GM06990 (cell line): ENCODE measurements at regions not wholly inside any gene's neighbourhood (a gene's known extent, or its start where the extent isn't known, plus 50 kb on each side); places are given as distances from the start of the nearest gene placed in this dataset.
A peak's percentile ranks its signal among the peaks of the same experiment; 100 is the strongest.

Experiments
- DNase-seq: peaks from one replicate; pipeline ENCODE4 v3.0.0-alpha.2; 2011; ENCODE audit not compliant: insufficient read length; ENCODE audit errors: extremely low read depth
- H3K27me3 ChIP-seq: replicated peaks from 2 replicates; pipeline ENCODE4 v1.6.0; 2011; ENCODE audit warnings: low read length; ENCODE audit not compliant: control insufficient read depth, insufficient read depth
- H3K36me3 ChIP-seq: 2 replicates; pipeline ENCODE4 v1.5.1; 2011; ENCODE audit warnings: low read length; ENCODE audit not compliant: control insufficient read depth, insufficient read depth
- H3K4me3 ChIP-seq: replicated peaks from 2 replicates; pipeline ENCODE4 v1.5.1; 2011; ENCODE audit warnings: low read depth, mild to moderate bottlenecking, control low read depth, low read length
- TF ChIP-seq, protein P1 (sequence below): IDR thresholded peaks from 2 replicates; pipeline ENCODE4 v1.5.1; 2011; ENCODE audit warnings: low read length, control low read depth, mild to moderate bottlenecking, inconsistent platforms; ENCODE audit not compliant: insufficient read depth, poor library complexity, severe bottlenecking

DNA sequence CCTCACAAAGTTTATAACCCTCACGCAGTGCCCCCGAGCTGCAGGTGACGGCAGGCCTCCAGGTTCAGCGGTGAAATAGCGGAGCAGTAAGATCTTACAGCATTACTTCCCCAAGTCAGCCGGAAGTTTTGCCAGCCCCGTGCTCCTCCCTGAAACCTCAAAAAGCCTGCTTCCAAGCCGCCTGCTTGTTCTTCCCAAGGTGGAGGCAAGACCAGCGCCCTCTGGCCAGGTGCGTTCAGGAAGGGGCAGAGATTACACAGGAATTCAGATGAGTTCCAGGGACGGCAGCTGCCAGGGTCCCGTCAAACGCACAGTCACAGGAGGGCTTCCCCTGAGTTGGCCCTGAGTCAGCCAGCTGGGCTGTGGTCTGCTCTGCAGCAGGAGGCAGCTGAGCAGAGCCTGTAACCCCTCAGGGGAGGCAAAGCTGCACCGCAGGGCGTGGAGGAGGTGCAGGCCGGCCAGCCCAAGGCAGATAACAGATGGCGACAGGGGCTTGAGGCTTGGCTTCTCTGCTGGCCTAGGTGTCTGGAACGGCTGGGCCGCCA, 124.1 kb upstream of the RPS6KA2 start:
- Histone ChIP-seq H3K36me3 (no peaks in the 10 kb centered on the region), H3K27me3 (no peaks in the 10 kb centered on the region; the same call in 1 of the 2 replicates), H3K4me3 (no peak overlapping the region)
- TF ChIP-seq, protein P1, sequence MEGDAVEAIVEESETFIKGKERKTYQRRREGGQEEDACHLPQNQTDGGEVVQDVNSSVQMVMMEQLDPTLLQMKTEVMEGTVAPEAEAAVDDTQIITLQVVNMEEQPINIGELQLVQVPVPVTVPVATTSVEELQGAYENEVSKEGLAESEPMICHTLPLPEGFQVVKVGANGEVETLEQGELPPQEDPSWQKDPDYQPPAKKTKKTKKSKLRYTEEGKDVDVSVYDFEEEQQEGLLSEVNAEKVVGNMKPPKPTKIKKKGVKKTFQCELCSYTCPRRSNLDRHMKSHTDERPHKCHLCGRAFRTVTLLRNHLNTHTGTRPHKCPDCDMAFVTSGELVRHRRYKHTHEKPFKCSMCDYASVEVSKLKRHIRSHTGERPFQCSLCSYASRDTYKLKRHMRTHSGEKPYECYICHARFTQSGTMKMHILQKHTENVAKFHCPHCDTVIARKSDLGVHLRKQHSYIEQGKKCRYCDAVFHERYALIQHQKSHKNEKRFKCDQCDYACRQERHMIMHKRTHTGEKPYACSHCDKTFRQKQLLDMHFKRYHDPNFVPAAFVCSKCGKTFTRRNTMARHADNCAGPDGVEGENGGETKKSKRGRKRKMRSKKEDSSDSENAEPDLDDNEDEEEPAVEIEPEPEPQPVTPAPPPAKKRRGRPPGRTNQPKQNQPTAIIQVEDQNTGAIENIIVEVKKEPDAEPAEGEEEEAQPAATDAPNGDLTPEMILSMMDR, result no peak
- peak; percentile 30 for DNase-seq

GRCh38 chr6:166750108-166750793, 123.2 kb upstream of the RPS6KA2 start:
- TF ChIP-seq, protein P1, result no peak
- no peak for DNase-seq
- H3K36me3 ChIP-seq, result no peaks in the 10 kb centered on the region
- no peak overlapping the region for H3K4me3 ChIP-seq
- H3K27me3 ChIP-seq, result no peaks in the 10 kb centered on the region; the same call in 1 of the 2 replicates

DNA sequence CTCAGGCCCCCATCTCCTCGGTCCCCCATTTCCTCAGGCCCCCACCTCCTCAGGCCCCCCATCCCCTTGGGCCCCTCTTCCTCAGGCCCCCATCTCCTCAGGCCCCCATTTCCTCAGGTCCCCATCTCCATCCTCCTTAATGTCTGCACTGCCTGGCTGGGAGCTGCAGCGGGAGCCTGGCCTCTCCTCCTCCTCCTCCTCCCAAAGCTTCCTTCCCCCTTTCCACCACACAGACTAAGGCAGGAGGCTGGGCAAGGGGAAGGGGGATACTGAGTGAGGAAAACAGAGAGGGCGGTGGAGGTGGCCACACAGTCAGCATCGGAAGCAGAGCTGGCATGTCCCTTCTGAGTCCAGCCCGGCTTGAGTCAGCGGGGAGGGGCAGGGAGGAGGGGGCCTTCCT, 122.6 kb upstream of the RPS6KA2 start:
- no peak overlapping the region for H3K4me3 ChIP-seq
- no peaks in the 10 kb centered on the region; the same call in 1 of the 2 replicates for H3K27me3 ChIP-seq
- DNase-seq, result no peak
- TF ChIP-seq, protein P1, result no peak
- no peaks in the 10 kb centered on the region for H3K36me3 ChIP-seq

GRCh38 chr6:166747644-166748595, 120.9 kb upstream of the RPS6KA2 start:
- DNase-seq, result no peak
- H3K36me3 ChIP-seq, result no peaks in the 10 kb centered on the region
- H3K27me3 ChIP-seq, result no peaks in the 10 kb centered on the region; the same call in 1 of the 2 replicates
- no peak overlapping the region for H3K4me3 ChIP-seq
- TF ChIP-seq, protein P1, result no peak

DNA sequence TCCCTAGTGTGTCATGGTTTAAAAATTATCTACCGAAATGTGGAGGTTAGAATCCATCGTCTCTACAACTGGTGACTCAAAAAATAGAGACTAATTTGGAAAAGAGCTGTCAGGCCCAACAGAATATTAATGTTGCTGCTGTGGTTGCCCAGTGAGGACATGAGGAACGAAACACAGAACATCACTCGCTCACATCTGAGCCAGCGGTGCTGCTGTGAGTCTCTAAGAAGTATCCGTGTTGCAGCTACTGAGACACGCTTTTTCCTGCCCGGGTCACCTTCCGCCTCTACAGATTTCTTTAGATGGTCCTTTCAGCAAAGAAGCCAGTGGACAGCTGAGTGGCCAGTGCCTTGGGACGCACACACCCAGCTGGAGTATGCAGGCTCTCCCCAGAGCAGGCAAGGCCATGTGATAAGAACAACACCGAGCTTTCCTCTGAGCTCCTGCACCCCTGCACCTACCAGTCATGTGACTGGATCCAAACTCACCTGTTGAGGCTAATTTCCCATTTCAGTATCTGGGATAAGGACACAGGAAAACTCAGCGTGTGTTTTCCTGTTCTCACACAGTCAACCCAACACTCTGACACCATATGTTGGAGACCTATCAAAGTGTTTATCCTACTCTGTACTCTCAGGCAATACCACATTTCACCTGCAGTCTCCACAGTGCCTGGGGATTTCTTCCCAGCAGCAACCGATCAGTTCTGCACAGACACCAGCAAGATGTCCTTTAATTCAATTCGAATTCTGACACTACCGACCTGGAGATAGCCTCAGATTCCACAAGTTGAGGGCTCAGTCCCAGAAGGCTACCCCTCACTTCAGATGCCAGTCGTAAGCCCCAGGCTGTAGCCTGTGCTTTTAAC, 119.0 kb upstream of the RPS6KA2 start:
- TF ChIP-seq, protein P1, result no peak
- H3K36me3 ChIP-seq, result no peaks in the 10 kb centered on the region
- H3K27me3 ChIP-seq, result no peaks in the 10 kb centered on the region; the same call in 1 of the 2 replicates
- DNase-seq, result no peak
- H3K4me3 ChIP-seq, result no peak overlapping the region
